OCI-LY1 (cell line): ENCODE measurements at regions not wholly inside any gene's neighbourhood (a gene's known extent, or its start where the extent isn't known, plus 50 kb on each side); places are given as distances from the start of the nearest gene placed in this dataset.

Experiments used
- EZH2 ChIP-seq: fragments of 200-600 bp; sonication (generic), shearing (Covaris generic); IDR thresholded peaks from 2 replicates; pipeline ENCODE4 v1.8.0; 2017; ENCODE audit warnings: borderline replicate concordance, mixed run types, mild to moderate bottlenecking, antibody characterized with exemption, low read length, moderate library complexity, mixed read lengths
- TF ChIP-seq, protein P1 (sequence below): fragments of 200-600 bp; sonication (generic), shearing (Covaris generic); IDR thresholded peaks from 2 replicates; pipeline ENCODE4 v1.5.1; 2017; ENCODE audit warnings: mild to moderate bottlenecking, antibody characterized with exemption, low read length, moderate library complexity, mixed read lengths

DNA sequence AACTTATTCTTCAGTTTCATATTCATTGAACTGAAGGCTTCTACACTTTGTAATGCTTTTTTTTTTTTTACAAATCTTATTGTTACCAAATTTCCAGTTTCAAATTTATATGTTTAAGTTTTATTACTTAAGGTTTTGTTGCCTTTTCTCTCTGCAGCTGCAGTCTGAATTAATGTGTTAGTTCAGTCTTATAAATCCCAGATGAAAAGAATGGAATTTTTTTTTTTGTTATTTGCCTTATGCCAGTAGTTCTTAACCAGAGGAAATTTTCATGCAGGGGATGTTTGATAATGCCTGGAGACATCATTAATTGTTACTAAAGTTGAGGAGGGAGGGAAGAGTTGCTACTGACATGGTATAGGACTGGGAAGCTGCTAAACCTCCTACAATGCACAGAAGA, 367.9 kb upstream of the SPRY2 start:
- TF ChIP-seq, protein P1, sequence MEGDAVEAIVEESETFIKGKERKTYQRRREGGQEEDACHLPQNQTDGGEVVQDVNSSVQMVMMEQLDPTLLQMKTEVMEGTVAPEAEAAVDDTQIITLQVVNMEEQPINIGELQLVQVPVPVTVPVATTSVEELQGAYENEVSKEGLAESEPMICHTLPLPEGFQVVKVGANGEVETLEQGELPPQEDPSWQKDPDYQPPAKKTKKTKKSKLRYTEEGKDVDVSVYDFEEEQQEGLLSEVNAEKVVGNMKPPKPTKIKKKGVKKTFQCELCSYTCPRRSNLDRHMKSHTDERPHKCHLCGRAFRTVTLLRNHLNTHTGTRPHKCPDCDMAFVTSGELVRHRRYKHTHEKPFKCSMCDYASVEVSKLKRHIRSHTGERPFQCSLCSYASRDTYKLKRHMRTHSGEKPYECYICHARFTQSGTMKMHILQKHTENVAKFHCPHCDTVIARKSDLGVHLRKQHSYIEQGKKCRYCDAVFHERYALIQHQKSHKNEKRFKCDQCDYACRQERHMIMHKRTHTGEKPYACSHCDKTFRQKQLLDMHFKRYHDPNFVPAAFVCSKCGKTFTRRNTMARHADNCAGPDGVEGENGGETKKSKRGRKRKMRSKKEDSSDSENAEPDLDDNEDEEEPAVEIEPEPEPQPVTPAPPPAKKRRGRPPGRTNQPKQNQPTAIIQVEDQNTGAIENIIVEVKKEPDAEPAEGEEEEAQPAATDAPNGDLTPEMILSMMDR: no peak
- no peak for TF ChIP-seq EZH2
